HG03378 (cell line): ENCODE measurements at regions not wholly inside any gene's neighbourhood (a gene's known extent, or its start where the extent isn't known, plus 50 kb on each side); places are given as distances from the start of the nearest gene placed in this dataset.
"Not testable (repeated sequence)": the region's sequence is repeated elsewhere in the genome, so short reads cannot be mapped to it uniquely, and the experiment has no call there.

Source experiments
- ATAC-seq: cut with Tn5 transposase; IDR thresholded peaks from one replicate; pipeline ENCODE4 v1.9.1; 2021; ENCODE audit warnings: mild to moderate bottlenecking, moderate library complexity; ENCODE audit not compliant: unreplicated experiment

GRCh38 chr4:169934794-169935429, 91.3 kb downstream of the MFAP3L start:
- ATAC-seq, result no peak

- no peak for ATAC-seq
Measured at GRCh38 chr4:169933531-169933930, 92.7 kb downstream of the MFAP3L start.

- ATAC-seq, result no peak
Measured at GRCh38 chr4:169931964-169932363, 94.2 kb downstream of the MFAP3L start.

GRCh38 chr4:169930755-169931154, 95.4 kb downstream of the MFAP3L start:
- ATAC-seq, result not testable (repeated sequence)

GRCh38 chr4:169927280-169927679, 98.9 kb downstream of the MFAP3L start:
- no peak for ATAC-seq

GRCh38 chr4:169925678-169926077, 100.5 kb downstream of the MFAP3L start:
- ATAC-seq, result no peak

- ATAC-seq, result no peak
Measured at GRCh38 chr4:169922632-169923276, 103.4 kb downstream of the MFAP3L start.

GRCh38 chr4:169921732-169922131, 104.5 kb downstream of the MFAP3L start:
- no peak for ATAC-seq

- no peak for ATAC-seq
Measured at GRCh38 chr4:169921237-169921636, 105.0 kb downstream of the MFAP3L start.

- not testable (repeated sequence) for ATAC-seq
Measured at GRCh38 chr4:169919194-169920124, 106.7 kb downstream of the MFAP3L start.

- ATAC-seq, result no peak
Measured at GRCh38 chr4:169915545-169915944, 110.7 kb downstream of the MFAP3L start.

GRCh38 chr4:169914866-169915265, 111.3 kb downstream of the MFAP3L start:
- ATAC-seq, result no peak

GRCh38 chr4:169912996-169913395, 113.2 kb downstream of the MFAP3L start:
- no peak for ATAC-seq

GRCh38 chr4:169909897-169910296, 116.3 kb downstream of the MFAP3L start:
- no peak for ATAC-seq

GRCh38 chr4:169909479-169909878, 116.7 kb downstream of the MFAP3L start:
- no peak for ATAC-seq

- no peak for ATAC-seq
Measured at GRCh38 chr4:169907705-169908104, 118.5 kb downstream of the MFAP3L start.

GRCh38 chr4:169906821-169907220, 119.4 kb downstream of the MFAP3L start:
- ATAC-seq, result no peak

- ATAC-seq, result no peak
Measured at GRCh38 chr4:169906104-169906503, 120.1 kb downstream of the MFAP3L start.

GRCh38 chr4:169902658-169903345, 123.4 kb downstream of the MFAP3L start:
- ATAC-seq, result no peak

GRCh38 chr4:169900241-169900845, 125.9 kb downstream of the MFAP3L start:
- no peak for ATAC-seq

- ATAC-seq, result no peak
Measured at GRCh38 chr4:169899295-169899694, 126.9 kb downstream of the MFAP3L start.
